ENCODE measurements at regions not wholly inside any gene's neighbourhood (a gene's known extent, or its start where the extent isn't known, plus 50 kb on each side); places are given as distances from the start of the nearest gene placed in this dataset.

GRCh38 chr16:64731891-64732290 is 390.0 kb downstream of the CDH11 start:
- TF ChIP-seq EP300 (conservative IDR thresholded peaks at IDR 0.05; ENCODE audit: poor library complexity, severe bottlenecking), result no peak
- TF ChIP-seq CTCF (IDR thresholded peaks at IDR 0.05; ENCODE audit: poor library complexity, severe bottlenecking), result no peak
- no peak for TF ChIP-seq EZH2 (IDR thresholded peaks at IDR 0.05; ENCODE audit: borderline replicate concordance, insufficient read depth, low read length, poor library complexity, severe bottlenecking)
